HL-60 (cell line): ENCODE measurements at regions not wholly inside any gene's neighbourhood (a gene's known extent, or its start where the extent isn't known, plus 50 kb on each side); places are given as distances from the start of the nearest gene placed in this dataset.
"Not testable (repeated sequence)": the region's sequence is repeated elsewhere in the genome, so short reads cannot be mapped to it uniquely, and the experiment has no call there.

Experiments used
- CTCF ChIP-seq: IDR thresholded peaks from one replicate; pipeline ENCODE4 v1.5.1; 2011; ENCODE audit warnings: low read length, control low read depth, inconsistent platforms; ENCODE audit not compliant: insufficient read depth
- GABPA ChIP-seq: IDR thresholded peaks from 2 replicates; pipeline ENCODE4 v1.6.1; 2012; ENCODE audit warnings: low read depth
- POLR2AphosphoS5 ChIP-seq: IDR thresholded peaks from 2 replicates; pipeline ENCODE4 v1.6.1; 2012; ENCODE audit warnings: low read depth
- REST ChIP-seq: IDR thresholded peaks from 2 replicates; pipeline ENCODE4 v1.6.1; 2012; ENCODE audit warnings: low read depth; ENCODE audit not compliant: insufficient replicate concordance

DNA sequence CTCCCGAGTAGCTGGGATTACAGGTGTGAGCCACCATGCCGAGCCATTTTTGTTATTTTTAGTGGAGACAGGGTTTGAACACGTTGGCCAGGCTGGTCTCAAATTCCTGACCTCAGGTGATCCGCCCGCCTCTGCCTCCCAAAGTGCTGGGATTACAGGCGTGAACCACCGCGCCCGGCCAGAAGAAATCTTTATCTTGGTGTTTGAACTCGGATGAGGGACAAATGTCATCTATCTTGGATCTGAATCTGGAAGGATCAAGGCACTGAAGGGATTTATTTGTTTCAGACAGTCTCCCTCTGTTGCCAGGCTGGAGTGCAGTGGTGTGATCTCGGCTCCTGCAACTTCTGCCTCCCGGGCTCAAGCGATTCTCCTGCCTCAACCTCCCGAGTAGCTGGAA is 133.5 kb upstream of the ALDH3B2 start:
- not testable (repeated sequence) for TF ChIP-seq POLR2AphosphoS5, CTCF, REST, GABPA
